Anterior cingulate cortex (tissue), 58 donors: ENCODE measurements at regions not wholly inside any gene's neighbourhood (a gene's known extent, or its start where the extent isn't known, plus 50 kb on each side); places are given as distances from the start of the nearest gene placed in this dataset.
"Not testable (repeated sequence)": the region's sequence is repeated elsewhere in the genome, so short reads cannot be mapped to it uniquely, and the experiment has no call there.

Experiments used
- DNase-seq, 58 donors: peaks; one replicate each; lab custom pipeline; 2025; lab: John Stamatoyannopoulos, UW

- DNase-seq: no peak
These were observed 109.0 kb downstream of the RIN2 start for GRCh38 chr20:19867074-19867473.

GRCh38 chr20:19867940-19868371 lies 109.9 kb downstream of the RIN2 start:
- peak in 24 of 58 donors; percentile 7 to 80 (median 43) for DNase-seq

DNA sequence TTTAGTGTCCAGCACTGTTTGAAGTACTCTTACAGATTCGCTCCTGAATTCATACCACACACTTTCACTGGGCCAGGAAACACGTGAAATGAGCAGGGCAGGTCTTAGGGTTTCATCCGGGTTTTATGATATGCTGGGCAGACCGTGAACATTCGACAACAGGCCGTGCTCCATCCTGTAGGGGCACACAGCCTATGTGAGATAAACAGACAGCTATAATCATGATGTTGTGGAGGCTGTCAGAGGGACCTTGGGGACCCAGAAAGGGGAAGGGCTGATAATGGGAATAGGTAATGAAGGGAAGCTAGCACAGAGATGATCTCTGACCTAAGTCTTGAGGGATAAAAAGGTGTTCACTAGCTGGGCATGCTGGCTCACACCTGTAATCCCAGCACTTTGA lies 110.4 kb downstream of the RIN2 start:
- DNase-seq: peak in 1 of 58 donors; percentile 24

GRCh38 chr20:19872001-19872400 lies 113.9 kb downstream of the RIN2 start:
- DNase-seq: no peak

DNA sequence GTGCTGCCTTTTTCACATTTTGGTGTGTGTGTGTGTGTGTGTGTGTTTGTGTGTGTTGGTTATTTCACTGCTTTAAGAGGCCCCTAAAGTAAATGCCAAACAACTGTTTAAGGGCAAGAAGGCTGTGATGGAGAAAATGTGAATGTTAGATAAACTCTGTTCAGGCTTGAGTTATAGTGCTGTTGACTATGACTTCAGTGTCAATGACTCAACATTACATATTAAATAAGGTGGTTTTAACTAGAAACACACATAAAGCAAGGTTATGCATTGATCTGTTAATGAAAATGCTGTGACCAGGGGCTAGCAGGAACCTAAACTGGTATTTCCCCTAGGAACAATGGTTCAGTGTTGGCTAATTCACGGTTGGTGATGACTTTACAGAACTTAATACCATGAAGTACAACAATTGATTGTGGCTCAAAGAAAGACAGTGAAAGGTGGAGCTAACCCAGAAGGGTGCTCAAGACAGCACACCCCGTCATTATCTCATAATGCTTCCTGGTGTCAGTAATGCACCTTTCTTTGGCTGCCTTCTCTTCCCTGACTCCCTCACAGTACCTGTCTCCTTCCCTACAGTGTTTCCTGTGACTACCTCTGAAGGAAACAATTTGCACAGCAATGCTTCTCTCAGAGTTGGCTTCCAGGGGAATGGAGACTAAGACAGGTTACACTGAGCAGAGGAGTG lies 116.1 kb downstream of the RIN2 start:
- no peak for DNase-seq

GRCh38 chr20:19875376-19876221 lies 117.5 kb downstream of the RIN2 start:
- no peak for DNase-seq

GRCh38 chr20:19876828-19877460 lies 118.9 kb downstream of the RIN2 start:
- DNase-seq: no peak

DNA sequence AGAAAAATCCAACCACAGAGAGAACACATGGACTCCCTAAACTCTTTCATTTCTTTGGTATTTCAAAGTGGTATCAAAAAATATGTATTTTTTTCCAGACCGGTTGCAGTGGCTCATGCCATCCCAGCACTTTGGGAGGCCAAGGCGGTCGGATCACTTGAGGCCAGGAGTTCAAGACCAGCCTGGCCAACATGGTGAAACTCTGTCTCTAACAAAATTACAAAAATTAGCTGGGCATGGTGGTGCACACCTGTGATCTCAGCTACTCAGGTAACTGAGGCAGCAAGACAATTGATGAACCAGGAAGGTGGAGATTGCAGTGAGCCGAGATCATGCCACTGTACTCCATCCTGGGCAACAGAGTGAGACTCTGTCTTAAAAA lies 121.8 kb downstream of the RIN2 start:
- not testable (repeated sequence) for DNase-seq

- DNase-seq: no peak
These were observed 122.4 kb downstream of the RIN2 start for GRCh38 chr20:19880256-19881079.

DNA sequence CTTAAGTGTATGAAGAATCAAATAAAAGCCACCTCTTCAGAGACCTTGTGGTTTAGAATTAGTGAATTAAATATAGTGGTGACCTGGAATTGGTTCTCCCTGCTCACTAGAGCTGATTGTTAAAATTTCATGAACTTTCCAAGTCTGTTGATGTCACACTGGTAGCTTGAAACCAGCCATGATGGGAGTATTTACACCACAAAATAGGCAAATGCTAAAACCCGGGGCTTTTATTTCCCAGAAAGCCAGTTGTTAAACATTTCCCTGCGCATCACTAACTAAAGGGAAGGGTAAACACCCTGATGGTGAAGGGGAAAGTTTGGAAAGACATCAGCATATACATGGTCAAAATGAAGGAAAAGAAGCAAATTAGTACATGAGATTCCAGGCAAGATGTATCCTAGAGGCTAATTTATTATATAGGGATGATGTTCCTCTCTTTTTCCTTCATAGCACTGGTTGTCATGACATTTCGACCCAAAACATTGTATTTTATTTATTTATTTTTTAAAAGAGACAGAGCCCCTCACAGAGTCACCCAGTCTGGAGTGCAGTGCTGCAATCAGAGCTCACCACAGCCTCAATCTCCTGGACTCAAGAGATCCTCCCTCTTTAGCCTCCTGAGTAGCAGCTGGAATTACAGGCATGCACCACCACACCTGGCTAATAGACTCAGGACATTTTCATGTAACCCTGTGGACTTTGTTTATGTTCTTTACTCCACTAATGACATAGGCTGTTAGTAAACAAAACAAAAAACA lies 123.2 kb downstream of the RIN2 start:
- DNase-seq: no peak

GRCh38 chr20:19881990-19882389 lies 123.9 kb downstream of the RIN2 start:
- DNase-seq: no peak

GRCh38 chr20:19882446-19882845 lies 124.4 kb downstream of the RIN2 start:
- DNase-seq: no peak

GRCh38 chr20:19883501-19883900 lies 125.4 kb downstream of the RIN2 start:
- no peak for DNase-seq

DNA sequence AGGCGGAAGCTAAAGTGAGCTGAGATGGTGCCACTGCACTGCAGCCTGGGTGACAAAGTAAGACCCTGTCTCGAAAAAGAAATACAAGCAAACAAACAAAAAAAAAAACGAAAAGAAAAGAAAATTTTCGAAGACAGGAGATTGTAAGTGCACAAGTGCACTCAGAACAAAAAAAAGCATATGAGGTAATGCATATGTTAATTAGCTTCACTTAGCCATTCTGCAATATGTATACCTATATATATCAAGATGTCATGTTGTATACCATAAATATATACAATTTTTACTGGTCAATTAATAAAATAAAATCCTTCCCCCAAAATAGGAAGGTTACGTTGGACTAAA lies 127.5 kb downstream of the RIN2 start:
- DNase-seq: no peak

- peak in 52 of 58 donors; percentile 11 to 84 (median 56) for DNase-seq
These were observed 128.0 kb downstream of the RIN2 start for GRCh38 chr20:19885939-19886660.

DNA sequence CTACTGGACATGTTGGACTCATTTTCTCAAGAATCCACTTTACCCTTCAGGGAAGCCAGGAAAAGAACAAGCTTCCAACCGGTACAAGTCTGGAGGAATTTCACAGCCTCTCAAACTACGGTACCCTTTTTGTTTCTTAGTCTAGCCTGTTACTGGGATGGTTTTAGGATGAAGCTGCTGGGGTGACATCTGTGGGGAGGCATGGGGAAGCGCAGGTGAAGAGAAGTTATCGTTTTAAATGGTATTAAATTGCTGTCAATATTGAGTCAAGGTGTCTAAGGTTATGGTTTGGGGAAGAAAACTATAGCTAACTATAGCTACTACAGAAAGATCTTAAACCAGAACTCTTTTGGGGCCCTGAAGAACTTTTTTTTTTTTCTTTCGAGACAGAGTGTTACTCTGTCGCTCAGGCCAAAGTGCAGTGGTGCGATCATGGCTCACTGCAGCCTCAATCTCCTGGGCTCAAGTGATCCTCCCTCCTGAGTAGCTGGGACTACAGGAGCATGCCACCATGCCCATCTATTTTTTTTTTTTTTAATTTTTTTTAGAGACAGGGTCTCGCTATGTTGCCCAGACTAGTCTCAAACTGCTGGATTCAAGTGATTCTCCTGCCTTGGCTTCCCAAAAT lies 128.7 kb downstream of the RIN2 start:
- DNase-seq: peak in 4 of 58 donors; percentile 13 to 52 (median 25)

- DNase-seq: peak in 16 of 58 donors; percentile 11 to 71 (median 59)
These were observed 129.4 kb upstream of the NAA20 start for GRCh38 chr20:19887556-19888268.

DNA sequence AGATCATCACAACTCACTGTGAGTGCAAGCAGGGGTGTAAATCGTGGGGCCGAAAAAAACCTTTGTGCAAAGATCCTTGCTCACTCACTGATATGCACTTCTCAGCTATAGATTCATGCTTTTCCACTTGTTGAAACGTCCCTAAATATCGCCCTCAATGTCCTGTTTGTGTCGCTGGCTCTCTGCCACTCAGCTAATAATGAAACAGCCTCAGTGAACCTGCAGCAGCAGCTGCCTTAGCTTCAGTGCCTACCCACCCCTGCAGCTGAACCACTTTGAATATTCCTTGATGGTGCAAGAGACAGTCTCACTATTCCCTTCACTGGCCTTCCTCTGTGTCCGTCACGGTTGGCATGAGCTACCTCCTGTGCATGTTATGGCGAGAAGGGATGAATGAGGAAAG lies 128.9 kb upstream of the NAA20 start:
- peak in 36 of 58 donors; percentile 7 to 72 (median 36) for DNase-seq
